Stimulated activated CD4-positive, alpha-beta T cell treated with anti-CD3 and anti-CD28 coated beads, Interleukin-1b, Interleukin-23, amount 100 ng/mL, for 24 hours (primary cell): ENCODE measurements at regions not wholly inside any gene's neighbourhood (a gene's known extent, or its start where the extent isn't known, plus 50 kb on each side); places are given as distances from the start of the nearest gene placed in this dataset.
"Not testable (repeated sequence)": the region's sequence is repeated elsewhere in the genome, so short reads cannot be mapped to it uniquely, and the experiment has no call there.

Experiments used
- DNase-seq, 4 experiments: peaks; one replicate each; pipeline ENCODE4 v3.0.0-alpha.2; 2020; ENCODE audit warnings: low read depth in 4 of 4, low spot score in 1 of 4

DNA sequence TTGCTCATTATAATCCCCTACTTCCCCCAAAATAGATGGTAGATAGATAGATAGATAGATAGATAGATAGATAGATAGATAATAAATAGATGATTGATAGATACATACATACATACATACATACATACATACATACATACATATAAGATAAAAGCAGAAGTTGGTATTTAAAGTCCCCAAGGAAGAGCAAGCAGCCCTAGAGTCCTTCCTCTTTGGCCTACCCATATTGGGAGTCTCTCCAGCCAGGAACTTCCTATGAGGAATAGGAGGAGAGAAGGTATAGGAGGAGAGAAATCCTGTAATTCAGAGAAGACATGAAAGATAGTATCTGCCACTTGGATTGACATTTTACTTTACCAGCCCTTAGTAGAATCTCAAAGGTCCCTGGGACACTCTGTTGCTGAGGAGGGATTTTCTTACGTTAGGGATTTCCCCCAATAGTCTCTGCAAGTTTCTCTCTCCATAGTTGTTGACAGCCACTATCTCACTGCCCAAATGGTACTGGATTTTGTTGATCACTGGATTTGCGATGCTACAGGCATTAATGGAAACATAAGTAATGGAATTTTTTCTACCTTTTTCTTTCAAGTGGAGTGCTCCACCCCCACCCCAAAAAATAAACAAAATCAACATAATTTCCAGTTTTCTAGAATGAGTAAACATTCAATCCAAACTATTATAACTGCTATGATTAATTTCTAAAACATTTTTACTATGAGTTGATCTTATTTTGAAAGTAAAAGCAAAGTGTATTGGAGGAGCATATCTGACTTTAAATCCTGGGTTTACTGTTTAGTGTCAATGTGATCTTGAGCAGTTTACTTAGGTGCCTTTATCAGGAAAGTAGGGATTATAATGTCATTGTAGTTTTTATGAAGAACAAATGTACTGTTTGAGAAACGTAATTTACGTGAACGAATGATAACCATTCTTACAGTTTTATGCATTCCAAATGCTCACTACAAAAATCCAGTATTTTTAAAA, 93.2 kb upstream of the TNFSF4 start:
- DNase-seq = no peak

DNA sequence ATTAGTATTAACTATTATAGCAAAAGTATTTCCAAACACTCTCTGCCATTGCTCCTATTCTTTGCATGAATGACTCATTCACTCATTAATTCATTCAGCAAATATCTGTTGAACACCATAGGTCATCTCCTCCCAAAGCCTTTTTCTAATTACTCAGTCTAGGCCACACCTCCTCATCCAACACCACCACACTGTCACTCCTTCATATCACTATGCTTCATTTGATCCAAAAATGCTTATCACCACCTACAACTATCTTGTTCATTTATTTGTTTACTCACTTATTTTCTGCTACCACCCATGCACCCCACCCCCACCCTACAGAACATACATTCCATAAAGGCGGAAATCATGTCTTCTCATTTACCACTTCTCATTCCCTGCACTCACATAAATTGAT, 94.4 kb upstream of the TNFSF4 start:
- DNase-seq = no peak

DNA sequence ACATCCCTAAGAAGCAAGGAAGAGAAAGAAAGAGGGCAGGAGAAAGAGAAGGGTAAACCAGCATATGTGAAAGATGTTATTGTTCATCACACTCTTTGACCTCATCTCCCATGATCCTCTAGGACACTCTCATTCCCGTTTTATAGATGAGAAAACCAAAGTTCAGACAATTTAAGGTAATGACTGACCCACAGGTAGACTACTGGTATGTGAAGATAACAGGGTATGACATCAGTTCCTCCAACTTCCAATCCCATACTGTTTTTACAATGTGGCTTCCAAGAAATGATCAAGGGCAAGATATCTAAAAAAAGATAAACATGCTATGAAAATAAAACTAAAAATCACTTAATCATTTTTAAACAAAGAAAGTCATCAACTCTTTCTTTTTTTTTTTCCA, 95.2 kb upstream of the TNFSF4 start:
- DNase-seq = no peak

DNA sequence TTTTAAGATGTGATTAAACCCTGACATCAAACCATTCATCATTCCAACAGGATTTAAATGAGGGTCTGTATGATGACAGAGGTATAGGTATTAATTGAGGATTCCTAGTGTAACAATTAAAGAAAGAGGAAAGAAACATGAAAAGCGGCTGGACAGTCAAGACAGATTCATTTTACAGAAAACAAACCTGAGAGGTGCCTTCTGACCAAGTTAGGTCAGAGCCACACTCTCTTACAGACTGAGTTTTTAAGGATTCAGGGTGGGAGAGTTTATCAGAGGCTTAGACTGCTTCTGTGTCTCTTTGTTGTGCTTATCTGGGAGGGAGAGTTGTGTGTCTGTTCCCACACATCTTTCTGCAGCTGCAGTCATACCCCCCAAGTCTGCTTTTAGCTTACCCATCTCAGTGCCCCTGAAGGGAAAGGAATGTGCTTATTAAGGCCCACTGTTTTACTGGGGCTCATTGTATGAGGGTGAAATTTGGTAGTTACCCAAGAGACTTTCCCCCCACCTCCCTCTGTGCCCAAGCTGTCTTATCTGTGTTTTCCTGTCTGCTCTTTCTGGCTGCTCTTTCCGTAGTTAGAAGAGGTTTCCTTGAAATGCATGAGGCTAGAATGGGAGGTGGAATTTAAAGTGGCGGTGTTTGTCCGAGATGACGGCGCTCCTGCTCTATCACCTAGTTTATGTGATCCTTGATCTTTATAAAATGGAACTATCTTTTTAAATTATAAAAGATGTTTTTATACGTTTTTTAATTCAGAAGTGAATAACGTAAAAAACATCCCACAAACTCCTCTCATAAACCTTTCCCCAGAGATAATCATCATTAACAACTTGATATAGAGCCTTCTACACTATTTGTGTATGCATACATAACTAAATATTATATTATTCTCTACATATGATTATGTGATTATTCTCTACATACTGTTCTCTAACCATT, 96.0 kb upstream of the TNFSF4 start:
- no peak for DNase-seq

DNA sequence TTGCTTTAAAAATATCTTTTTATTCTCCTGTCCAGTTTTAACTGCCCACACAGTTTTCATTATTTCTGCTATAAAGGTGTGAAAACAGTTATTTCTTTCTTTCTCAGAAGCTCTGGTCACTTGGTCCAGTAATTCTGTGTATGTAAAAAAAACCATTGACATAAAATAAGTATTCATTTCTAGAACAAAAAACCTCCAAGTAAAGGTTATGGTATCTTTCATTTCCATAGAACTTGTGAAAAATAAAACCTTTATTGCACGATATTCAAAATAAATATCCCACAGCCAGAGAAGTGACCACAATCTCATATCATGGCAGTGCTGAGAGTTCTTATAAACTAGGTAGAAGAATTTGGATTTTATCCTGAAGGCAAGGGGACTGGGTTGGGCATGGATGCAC, 96.9 kb upstream of the TNFSF4 start:
- DNase-seq = no peak

DNA sequence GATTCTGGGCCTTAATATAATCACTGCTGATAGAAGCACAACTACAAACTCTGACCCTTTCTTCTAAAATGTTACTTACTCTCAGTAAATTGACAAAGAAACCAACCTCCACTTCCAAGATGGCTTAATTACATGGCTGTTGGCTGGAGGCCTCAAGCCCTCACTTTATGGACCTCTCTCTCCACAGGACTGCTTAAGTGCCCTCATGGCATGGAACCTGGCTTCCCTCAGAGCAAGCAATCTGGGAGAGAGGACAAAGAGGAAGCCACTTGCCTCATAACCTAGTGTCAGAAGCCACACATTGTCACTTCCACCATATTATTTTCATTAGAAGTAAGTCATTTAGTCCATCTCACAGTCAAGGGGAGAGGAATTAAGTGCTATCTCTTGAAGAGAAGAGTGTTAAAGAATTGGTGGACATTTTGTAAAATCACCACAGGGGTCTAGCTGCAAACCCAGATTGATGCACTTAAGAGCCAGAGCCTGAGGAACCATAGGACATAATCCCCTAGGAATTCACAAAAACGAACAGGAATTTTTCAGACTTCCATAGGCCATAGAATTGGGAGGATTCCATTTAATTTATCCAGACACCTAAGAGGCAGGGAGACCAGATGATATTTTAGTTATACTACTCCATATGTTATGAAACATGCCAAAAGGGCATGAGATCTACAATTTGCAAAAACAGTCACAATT, 97.5 kb upstream of the TNFSF4 start:
- DNase-seq = no peak

GRCh38 chr1:173307845-173308244, 100.7 kb upstream of the TNFSF4 start:
- no peak for DNase-seq

GRCh38 chr1:173314656-173315055, 107.5 kb upstream of the TNFSF4 start:
- no peak for DNase-seq

- no peak for DNase-seq
Observed at GRCh38 chr1:173315296-173315695, 108.2 kb upstream of the TNFSF4 start.

DNA sequence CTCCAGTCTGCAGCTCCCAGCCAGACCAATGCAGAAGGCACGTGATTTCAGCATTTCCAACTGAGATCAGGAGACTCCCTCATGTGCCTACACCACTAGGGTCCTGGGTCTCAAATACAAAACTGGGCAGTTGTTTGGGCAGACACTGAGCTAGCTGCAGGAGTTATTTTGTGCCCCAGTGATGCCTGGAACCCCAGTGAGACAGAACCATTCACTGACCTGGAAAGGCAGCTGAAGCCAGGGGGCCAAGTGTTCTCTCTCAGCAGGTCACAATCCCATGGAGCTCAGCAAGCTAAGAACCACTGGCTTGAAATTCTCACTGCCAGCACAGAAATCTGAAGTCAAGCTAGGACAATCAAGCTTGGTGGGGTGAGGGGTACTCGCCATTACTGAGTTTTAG, 111.7 kb upstream of the TNFSF4 start:
- DNase-seq = no peak

- not testable (repeated sequence) for DNase-seq
Observed at GRCh38 chr1:173324352-173324751, 117.2 kb upstream of the TNFSF4 start.

DNA sequence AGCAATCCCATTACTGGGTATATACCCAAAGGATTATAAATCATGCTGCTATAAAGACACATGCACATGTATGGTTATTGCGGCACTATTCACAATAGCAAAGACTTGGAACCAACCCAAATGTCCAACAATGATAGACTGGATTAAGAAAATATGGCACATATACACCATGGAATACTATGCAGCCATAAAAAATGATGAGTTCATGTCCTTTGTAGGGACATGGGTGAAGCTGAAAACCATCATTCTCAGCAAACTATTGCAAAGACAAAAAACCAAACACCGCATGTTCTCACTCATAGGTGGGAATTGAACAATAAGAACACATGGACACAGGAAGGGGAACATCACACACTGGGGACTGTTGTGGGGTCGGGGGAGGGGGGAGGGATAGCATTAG, 120.9 kb upstream of the TNFSF4 start:
- DNase-seq = not testable (repeated sequence)

DNA sequence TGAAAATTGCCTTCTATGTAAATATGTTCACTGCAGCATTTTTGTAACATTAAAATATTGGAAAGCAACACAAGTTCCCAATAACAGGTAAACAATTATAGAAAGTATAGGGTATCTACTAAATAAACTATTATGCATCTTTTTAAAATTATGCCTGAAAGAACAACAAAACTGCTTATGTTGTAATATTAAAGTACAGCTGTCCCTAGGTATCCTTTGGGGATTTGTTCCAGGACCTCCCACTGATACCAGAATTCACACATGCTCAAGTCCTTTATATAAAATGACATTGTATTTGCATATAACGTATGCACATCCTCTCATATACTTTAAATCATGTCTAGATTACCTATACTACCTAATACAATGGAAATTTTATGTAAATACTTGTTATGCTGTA, 121.8 kb upstream of the TNFSF4 start:
- DNase-seq = no peak

- no peak for DNase-seq
Observed at GRCh38 chr1:173329726-173330125, 122.6 kb upstream of the TNFSF4 start.

- no peak for DNase-seq
Observed at GRCh38 chr1:173330149-173330951, 123.2 kb upstream of the TNFSF4 start.

- not testable (repeated sequence) for DNase-seq
Observed at GRCh38 chr1:173330952-173331548, 123.9 kb upstream of the TNFSF4 start.

GRCh38 chr1:173332026-173332425, 124.9 kb upstream of the TNFSF4 start:
- no peak for DNase-seq

- no peak for DNase-seq
Observed at GRCh38 chr1:173333581-173333980, 126.5 kb upstream of the TNFSF4 start.

DNA sequence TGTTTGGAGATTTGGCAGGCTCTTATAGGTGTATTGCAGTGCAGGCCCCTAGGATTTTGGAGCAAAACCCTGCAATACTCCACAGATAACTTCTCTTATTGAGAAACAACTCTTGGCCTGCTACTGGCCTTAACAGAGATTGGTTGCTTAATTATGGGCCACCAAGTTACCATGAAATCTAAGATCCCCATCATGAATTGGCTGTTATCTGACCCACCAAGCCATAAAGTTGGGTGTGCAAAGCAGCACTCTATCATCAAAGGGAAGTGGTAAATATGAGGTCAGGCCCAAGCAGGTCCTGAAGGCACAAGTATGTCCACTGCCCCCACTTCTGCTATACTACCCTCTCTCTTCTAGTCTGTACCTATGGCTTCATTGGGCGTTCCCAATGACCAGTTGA, 130.0 kb upstream of the TNFSF4 start:
- DNase-seq = no peak

- DNase-seq = no peak
Observed at GRCh38 chr1:173341307-173341706, 134.2 kb upstream of the TNFSF4 start.
